ENCODE measurements at regions not wholly inside any gene's neighbourhood (a gene's known extent, or its start where the extent isn't known, plus 50 kb on each side); places are given as distances from the start of the nearest gene placed in this dataset.
"Not testable (repeated sequence)": the region's sequence is repeated elsewhere in the genome, so short reads cannot be mapped to it uniquely, and the experiment has no call there.

- no peak for DNase-seq (ENCODE audit: low spot score)
Measured at GRCh38 chr2:381941-382727, 94.2 kb upstream of the ALKAL2 start.

- no peak for DNase-seq (ENCODE audit: low spot score)
Measured at GRCh38 chr2:381181-381580, 93.3 kb upstream of the ALKAL2 start.

- DNase-seq (ENCODE audit: low spot score), result no peak
Measured at GRCh38 chr2:380772-381171, 92.9 kb upstream of the ALKAL2 start.

- no peak for DNase-seq (ENCODE audit: low spot score)
Measured at GRCh38 chr2:380221-380620, 92.3 kb upstream of the ALKAL2 start.

- DNase-seq (ENCODE audit: low spot score), result no peak
Measured at GRCh38 chr2:379778-380177, 91.9 kb upstream of the ALKAL2 start.

- no peak for DNase-seq (ENCODE audit: low spot score)
Measured at GRCh38 chr2:378364-378763, 90.5 kb upstream of the ALKAL2 start.

- DNase-seq (ENCODE audit: low spot score), result no peak
Measured at GRCh38 chr2:377414-377813, 89.5 kb upstream of the ALKAL2 start.

- DNase-seq (ENCODE audit: low spot score), result no peak
Measured at GRCh38 chr2:375956-376307, 88.0 kb upstream of the ALKAL2 start.

- DNase-seq (ENCODE audit: low spot score), result no peak
Measured at GRCh38 chr2:375270-375955, 87.5 kb upstream of the ALKAL2 start.

- DNase-seq (ENCODE audit: low spot score), result no peak
Measured at GRCh38 chr2:368386-368785, 80.5 kb upstream of the ALKAL2 start.

- DNase-seq (ENCODE audit: low spot score), result no peak
Measured at GRCh38 chr2:367246-367645, 79.4 kb upstream of the ALKAL2 start.

- no peak for DNase-seq (ENCODE audit: low spot score)
Measured at GRCh38 chr2:366706-367105, 78.8 kb upstream of the ALKAL2 start.

GRCh38 chr2:365367-366275 is 77.7 kb upstream of the ALKAL2 start:
- DNase-seq (ENCODE audit: low spot score), result no peak

GRCh38 chr2:363824-364470 is 76.1 kb upstream of the ALKAL2 start:
- DNase-seq (ENCODE audit: low spot score), result no peak

GRCh38 chr2:362924-363323 is 75.0 kb upstream of the ALKAL2 start:
- DNase-seq (ENCODE audit: low spot score), result no peak

- no peak for DNase-seq (ENCODE audit: low spot score)
Measured at GRCh38 chr2:360124-360523, 72.2 kb upstream of the ALKAL2 start.

GRCh38 chr2:359047-359446 is 71.2 kb upstream of the ALKAL2 start:
- no peak for DNase-seq (ENCODE audit: low spot score)

- DNase-seq (ENCODE audit: low spot score), result no peak
Measured at GRCh38 chr2:357811-358210, 69.9 kb upstream of the ALKAL2 start.

- not testable (repeated sequence) for DNase-seq (ENCODE audit: low spot score)
Measured at GRCh38 chr2:356304-356703, 68.4 kb upstream of the ALKAL2 start.

GRCh38 chr2:355773-356172 is 67.9 kb upstream of the ALKAL2 start:
- DNase-seq (ENCODE audit: low spot score), result no peak

- no peak for DNase-seq (ENCODE audit: low spot score)
Measured at GRCh38 chr2:352696-353095, 64.8 kb upstream of the ALKAL2 start.

- DNase-seq (ENCODE audit: low spot score), result no peak
Measured at GRCh38 chr2:349390-349789, 61.5 kb upstream of the ALKAL2 start.
